Fibroblast of skin of abdomen (primary cell): ENCODE measurements at regions not wholly inside any gene's neighbourhood (a gene's known extent, or its start where the extent isn't known, plus 50 kb on each side); places are given as distances from the start of the nearest gene placed in this dataset.

Source experiments
- DNase-seq: peaks from one replicate; pipeline ENCODE4 v3.0.0-alpha.2; 2013

DNA sequence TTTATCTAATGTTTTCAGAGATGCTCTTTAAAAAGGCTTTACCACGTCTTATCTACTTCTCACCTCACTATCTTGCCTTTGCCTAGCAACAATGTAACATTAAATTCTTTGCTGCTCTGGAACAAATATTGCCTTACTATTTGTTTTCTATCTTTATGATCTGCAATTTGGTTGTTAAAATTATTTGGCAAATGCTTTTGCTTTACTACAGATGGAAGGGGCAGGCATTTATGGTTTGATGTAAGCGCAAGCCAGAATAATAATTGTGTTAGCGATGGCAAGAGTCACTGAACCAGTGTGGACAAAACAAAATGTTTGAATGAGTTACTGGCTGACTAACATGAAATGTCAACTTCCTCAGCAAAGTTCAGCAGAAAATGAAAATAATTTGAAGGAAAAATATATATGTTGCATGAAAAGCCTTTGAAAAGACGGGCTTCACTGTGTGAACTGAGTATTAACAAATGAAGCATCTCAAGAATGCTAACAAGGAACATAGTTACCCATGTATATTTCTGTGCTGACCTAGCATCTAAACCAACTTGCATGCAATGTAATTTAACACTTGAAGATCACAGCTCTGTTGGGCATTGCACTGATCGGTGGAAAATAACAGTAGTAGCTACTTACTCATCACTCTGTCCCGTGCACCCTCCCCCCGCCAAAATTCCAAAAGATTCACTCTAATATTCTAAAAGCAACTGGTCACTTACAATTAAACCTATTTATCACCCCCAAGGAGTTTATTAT is 454.0 kb upstream of the ARHGEF26 start:
- peak; percentile 44 for DNase-seq

DNA sequence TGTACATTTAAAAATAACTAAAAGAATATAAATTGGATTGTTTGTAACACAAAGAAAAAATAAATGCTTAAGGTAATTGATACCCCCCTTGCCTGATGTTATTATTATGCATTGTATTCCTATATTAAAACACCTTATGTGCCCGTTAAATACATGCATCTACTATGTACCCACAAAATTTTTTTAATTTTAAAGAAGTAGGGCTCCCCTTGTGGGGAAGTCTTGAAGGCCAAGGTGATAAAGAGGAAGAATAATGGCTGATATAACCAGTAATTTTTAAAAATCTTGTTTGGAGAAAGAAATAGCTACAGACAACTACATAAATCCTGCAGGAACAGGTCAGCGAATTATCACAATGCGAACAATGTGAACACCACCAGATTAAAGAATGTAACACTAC is 451.7 kb upstream of the ARHGEF26 start:
- DNase-seq: no peak

DNA sequence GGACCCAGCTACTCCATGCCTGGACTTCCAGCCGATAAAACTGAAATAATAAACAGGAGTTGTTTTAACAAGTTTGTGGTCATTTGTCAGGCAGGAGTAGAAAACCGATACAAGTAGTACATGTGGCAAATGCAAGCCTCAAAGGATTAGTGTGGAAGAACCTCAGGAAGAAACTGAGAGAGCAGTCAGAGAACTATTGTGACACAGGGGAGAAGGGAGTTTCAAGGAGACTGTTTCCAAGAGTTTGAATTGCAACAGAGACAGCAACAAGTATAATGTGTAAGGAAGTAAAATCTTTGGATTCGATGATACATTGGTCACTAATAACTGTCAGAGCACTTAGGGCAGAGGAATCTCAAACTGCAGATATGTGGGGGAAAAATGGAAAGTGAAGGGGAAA is 450.6 kb upstream of the ARHGEF26 start:
- DNase-seq: no peak

DNA sequence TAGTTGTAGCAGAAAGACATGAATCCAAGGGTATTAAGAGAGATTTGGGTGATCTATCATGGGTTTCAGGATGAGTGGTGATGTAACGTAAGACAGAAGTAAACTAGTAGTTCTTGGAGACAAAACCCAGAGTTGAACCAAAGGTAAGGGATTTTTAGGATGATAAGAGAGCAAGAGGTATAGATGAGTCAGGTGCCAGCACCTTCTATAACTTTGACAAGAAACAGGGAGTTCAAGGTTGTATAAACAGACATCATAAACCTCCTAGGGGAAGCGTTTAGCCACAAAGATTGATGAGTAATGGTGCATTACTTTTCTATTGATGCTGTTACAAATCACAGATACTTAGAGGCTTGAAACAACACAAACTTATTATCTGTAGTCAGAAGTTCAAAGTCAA is 447.3 kb upstream of the ARHGEF26 start:
- DNase-seq: no peak

DNA sequence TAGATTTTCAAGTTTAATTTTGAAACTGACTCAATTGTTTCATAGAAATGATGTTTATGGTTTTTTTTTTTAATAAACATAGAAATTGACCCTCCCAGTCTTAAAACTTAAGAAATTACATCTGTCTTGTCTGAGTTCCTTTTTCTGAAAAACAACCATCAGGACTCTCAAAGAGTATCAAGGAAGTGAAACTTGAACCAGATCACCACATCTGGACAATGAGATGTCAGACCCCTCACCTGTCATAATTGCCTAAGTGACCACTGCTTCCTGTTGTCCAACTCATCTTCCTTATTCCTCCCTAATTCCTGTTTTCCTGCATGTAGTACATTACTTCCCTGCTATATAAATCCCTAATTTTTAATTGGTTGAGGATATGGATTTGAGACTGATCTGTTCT is 441.5 kb upstream of the ARHGEF26 start:
- no peak for DNase-seq

DNA sequence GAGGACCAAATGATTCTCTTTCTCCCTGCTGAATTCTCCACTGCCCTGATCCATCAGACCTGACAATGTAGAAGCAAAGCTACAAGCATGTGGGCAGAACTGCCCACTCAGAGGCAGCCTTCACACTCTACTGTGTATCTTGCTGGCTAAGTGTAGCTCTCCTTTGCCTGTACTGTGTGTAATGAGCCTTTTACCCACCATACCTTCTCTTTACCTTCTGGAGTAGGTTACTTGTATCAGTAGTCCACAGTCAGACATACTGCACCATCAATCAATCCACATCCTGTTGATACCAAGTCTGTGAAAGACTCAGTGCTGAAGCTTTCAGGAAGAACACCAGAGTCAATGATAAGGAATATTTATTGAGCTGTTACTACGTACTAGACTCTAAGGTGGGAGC is 440.7 kb upstream of the ARHGEF26 start:
- DNase-seq: no peak

DNA sequence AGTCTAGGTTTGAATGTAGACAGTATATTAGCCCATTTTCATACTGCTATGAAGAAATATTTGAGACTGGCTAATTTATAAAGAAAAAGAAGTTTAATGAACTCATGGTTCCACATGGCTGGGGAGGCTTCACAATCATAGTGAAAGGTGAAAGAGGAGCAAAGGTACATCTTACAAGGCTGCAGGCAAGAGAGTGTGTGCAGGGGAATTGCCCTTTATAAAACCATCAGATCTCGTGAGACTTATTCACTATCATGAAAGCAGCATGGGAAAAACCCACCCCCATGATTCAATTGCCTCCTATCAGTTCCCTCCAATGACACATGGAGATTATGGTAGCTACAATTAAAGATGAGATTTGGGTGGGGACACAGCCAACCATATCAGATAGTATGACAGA is 440.1 kb upstream of the ARHGEF26 start:
- DNase-seq: no peak

DNA sequence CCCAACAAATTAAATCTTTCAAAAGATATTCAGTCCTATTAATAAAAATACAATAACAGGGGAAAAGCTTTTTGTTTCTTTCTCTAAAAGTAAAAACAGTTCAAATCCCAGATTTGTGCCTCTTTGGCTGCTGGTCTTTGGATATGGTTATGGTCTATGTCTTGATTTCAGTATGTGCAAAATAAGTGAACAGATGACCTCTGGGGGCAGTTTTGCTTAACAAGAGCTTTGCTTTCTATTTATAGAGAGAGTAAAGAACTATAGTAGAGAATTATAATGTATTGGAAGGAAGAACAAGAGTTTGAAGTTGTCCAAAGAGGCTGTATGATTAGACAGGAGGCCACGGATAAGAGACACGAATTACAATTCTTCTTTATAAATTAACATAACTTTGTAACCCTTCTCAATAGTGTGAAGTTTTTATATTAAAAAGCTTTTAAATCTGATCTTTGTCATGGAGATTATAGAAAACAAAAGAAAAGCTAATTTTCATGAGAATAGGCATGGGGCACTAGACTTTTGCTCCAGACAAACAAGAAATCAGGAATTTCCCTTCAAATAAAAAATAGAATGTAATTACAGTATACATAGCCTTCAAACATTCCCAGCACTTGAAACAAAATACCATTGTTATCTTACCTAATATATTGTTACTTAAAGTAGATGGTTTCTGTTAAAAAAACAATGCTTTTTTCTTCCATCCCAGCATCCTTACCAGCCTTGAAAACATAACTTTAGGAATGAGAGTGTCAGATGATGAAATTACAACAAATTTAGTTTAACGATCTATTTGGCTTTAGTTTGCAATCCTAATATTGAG is 432.7 kb upstream of the ARHGEF26 start:
- DNase-seq: no peak

DNA sequence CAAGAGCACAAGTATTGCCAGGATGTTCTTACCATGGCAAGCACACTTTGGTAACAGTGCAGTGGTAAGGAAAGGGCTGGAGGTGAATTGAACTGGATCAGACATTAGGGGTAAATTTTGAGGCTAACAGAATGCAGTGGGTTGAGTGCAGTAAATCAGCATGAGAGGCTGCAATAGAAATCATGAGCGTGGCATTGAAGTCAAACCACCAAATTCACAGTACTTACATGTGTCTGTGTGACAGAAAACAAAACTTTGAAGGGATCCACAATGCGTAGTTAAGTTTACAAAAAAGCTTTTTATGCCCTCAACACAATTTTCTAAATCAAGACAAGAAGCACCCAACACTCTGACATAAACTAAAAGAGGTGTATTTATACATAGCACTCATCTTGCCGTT is 428.0 kb upstream of the ARHGEF26 start:
- DNase-seq: no peak

DNA sequence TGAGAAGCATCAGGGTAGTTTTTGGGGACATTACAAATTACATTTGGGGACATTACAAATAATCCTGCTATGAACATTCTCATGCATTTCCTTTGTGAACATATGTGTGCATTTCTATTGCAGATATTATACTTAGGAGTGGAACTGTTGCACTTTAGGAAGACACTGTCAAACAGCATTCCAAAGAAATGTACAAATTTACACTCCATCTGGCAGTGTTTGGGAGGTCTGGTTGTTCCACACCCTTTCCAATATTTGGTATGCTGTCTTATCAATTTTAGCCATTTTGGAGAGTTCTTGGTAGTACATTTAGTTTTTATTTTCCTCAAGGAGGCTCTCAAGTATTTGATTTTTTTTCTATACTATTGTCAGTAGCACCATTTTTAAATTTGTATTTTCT is 419.1 kb upstream of the ARHGEF26 start:
- no peak for DNase-seq

DNA sequence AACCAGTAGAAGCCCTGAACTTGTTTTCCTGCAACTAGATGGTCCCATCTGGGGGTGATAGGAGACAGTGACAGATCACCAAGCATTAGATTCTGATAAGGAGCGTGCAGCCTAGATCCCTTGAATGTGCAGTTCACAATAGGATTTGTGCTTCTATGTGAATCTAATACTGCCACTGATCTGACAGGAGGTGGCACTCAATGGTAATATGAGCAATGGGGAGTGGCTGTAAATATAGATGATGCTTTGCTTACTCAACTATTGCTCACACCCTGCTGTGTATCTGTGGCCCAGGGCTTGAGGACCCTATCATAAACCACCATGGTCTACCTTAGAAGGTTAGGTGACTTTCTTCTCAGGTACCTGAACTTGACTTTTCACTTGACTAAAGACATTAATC is 417.1 kb upstream of the ARHGEF26 start:
- DNase-seq: no peak

DNA sequence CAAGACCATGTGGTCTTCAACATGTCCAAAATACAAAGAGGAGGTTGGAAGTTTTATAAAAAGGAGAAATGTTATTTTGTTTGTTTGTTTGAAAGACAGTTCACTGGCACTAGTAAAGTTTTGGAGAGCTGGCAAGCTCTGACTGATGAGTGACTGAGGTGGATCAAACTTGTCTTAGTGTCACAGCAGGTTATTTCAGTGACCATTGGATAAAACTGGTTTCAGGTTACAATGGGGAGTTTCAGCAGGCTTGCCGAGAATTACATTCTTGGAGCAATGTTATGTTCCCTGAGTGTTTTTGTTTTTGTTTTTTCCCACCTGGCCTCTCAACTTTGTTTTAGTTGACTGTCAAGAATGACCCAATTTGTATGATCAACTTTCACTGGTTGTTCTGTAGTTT is 414.5 kb upstream of the ARHGEF26 start:
- DNase-seq: no peak

DNA sequence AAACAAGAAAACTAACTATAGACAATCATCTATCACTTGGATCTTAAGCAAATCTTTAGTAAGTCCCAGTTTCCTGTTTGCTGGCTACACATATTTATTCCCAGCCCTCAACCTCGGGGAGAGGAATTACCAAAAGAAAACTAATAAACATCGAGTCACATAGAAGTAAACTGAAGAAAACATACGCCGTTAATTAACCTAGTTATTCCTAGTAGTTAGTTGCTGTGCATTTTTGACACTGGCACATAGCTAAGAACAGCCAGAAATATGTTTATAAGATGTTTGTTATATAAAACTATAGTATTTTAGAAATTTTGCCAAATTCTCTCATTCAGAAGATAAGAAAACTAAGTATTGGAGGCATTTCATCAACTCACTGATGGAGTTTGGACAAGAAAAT is 407.2 kb upstream of the ARHGEF26 start:
- no peak for DNase-seq

DNA sequence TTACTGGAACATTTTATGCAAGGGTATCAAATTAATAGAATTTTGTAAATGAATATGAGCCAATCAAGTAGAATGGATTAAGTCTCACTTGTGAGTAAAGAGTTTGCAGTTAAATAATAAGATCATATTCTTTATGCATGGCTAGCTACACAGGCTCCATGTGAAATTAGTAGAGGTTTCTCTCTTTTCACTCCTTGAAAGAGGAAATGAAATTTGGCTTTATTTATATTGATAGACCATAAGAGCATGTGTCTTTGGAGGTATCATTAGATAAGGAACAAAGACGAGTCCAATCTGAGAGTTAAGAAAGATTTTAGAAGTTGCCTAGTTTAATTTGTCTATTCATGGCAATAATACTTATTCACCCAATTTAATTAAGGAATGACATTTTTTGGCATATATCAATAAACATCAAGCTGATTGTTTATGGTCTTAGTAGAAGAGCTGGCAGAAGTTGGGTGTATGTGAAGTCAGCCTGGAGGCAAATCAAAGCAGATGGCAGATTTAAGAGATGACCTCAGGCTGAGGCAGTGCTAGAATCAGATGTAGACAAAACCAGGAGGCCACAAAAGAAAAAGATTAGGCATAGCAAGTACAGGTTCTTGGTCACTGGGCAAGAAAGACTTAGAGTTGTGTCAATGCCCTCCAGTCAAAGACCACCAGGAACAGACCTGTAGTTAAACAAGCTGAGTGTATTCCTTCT is 406.5 kb upstream of the ARHGEF26 start:
- no peak for DNase-seq

DNA sequence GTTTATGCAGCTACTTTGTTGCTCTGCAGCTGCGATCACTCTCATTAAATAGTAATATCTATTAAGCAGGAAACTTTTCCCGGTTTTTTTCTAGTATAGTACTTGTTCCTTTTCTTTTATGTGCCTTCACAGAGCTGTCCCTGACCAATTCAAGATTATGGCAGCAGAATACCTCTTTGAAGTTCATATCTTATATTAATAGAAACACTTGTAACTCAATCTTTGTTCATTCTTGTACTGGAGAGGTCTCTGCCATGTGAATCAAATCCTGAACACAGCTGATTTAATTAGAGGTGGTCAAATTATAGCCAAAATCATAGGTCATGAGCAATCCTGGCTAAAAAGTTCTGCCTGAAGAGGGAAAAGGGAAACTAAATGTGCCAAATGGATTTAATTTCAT is 399.0 kb upstream of the ARHGEF26 start:
- DNase-seq: no peak

DNA sequence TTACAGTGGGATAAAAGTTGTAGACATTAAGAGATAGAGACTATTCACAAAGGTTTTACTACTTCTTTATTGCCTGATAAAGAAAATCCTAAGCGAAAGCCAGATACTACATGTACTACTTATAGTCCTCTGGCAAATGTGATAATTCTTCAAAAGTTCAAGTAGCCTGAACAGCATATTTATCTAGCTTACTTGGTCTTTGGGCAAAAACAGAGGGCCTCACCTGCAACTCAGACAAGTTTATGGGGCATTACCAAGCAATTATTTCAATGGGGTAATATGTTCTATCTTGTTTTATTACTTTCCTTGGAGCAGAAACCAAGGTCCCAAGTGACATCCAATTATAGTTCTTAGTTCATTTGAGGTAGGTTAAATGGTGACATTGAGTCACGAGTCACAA is 390.1 kb upstream of the ARHGEF26 start:
- no peak for DNase-seq

DNA sequence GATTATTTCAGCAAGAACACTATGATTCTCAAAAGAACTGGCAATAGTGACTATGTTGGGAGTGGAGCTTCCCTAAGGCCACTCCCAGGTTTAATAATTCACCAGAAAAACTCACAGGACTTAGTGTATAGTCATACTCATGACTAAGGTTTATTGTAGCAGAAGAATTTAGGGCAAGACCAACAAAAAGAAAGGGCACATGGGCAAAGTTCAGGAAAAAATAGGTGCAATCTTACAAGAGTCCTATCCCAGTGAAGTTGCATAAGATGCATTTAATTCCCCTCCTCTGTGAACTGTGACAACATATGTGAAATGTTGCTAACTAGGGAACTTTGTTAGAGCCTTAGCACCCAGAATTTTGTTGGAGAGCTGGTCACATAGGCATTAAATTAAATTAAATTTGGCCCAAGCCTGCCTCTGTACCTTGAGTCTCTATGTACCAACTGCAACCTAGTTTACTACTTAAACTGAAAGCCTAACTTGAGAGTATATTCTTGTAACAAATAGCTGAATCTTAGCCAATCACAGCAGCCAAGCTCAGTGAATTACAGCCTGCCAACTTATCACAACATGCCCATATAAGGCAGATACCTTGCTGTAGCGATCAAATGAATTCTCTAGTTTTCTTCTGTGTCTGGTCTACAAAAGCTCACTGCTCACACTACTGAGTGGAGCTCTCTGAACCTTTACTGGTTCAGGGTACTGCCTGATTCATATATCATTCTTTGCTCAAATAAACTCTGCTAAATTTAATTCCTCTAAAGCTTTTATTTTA is 386.2 kb upstream of the ARHGEF26 start:
- DNase-seq: peak; percentile 8

DNA sequence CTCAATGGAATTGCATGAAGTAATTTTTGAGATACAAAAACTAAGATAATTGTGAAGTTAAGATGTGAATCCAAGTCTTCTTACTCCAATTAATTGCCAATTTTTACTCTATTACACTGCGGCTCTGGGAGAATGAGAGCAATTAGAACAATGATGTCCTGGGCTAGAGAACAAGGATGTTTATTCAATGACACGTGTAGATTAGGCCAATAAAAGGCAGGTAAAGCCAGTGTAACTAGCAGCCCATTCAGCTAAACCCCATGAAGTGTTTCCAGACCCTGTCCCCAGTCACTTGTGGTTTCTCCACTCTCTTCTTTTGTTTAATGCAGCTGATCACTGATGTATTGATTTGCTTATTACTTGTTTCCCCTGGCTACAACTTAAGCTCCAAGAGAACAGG is 381.1 kb upstream of the ARHGEF26 start:
- no peak for DNase-seq

DNA sequence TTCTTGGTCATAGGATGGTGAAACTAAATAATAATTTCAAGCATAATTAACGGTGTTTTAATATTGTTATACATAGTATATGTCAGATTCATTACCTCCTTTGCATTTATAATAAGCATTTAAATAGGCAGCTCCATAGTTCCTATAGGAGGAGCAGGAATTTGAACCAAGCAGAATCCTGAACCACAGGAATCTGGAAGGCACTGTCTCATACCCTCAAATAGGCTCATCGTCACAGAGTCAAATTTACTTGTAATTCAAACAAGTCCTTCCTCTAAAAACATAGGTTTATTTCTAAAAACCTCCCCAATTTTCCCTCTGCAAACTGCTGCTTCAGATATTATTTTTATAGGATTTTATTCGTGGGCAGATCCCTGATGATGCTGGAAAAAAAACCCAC is 376.3 kb upstream of the ARHGEF26 start:
- DNase-seq: peak; percentile 58

DNA sequence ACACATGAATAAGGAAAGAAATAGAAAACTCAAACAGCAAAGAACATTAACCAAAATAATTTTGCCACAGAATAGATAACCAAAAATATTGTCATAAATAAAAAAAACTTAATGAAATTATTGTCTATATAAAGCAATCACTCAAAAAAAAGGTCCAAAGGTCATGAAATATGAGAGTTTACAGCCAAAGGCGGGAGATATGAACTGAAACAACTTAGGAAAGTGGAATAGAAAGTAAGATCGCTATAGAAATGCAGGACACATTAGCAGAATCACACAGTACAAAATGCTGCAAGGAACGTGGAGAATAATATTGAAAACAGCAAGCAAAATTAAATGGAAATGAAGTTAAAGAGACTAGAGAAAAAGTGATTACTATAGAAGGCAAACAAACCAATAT is 375.0 kb upstream of the ARHGEF26 start:
- DNase-seq: no peak

DNA sequence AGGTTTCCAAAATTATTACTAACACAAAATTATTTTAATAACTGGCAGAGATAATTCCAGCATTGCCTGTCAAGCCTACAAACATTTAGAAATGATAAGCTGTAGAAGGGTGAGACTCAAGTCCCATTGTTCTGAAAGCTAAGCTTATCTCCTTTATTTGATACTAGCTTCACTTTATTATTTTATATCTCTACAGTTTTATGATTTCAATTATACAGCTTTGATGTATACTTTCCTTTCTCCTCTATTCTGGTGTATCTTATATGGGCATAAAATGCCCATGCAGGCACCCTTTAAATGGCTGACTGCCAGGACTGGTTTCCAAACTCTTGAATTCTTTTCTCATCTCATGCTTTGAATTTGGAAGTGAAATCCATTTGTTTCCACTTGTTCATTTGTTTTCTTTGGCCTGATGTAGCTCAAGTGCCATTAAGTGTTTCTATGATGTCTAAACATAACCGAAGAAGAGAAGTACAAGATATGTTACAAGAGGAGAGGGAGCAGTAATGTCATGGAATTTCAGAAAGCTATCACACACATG is 372.1 kb upstream of the ARHGEF26 start:
- DNase-seq: no peak

DNA sequence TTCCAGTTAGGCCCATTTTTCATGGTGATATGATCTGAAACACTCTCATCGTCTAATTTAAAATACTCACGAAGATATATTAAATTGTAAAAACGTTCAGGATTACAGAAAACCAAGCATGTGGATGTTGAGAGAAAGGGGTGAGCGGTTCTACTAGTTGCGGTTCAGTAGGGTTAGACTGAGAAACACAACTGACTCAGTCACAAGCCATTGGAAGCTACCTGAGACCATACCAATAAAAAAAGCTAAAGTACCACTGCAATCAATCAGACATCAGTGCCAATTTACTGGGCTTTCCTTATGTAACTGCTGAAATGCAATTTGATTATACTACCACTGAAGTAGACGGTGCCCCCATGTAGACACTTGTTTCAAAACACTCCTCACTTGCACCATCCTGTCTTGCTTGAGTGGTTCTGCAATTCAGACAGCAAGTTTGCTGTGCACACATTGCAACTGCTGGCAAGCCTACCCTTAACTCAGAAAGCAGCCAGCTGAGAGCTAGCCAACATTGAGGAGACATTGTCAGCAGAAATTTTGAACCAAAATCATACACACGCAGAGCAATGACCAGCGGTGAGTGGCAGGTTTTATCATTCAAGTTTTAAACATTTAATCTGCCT is 368.7 kb upstream of the ARHGEF26 start:
- DNase-seq: no peak
